IMR-90 (cell line): ENCODE measurements at regions not wholly inside any gene's neighbourhood (a gene's known extent, or its start where the extent isn't known, plus 50 kb on each side); places are given as distances from the start of the nearest gene placed in this dataset.
A peak's percentile ranks its signal among the peaks of the same experiment; 100 is the strongest.
"Not testable (repeated sequence)": the region's sequence is repeated elsewhere in the genome, so short reads cannot be mapped to it uniquely, and the experiment has no call there.

ENCODE experiments used
- ATAC-seq: fragments of 200-7000 bp; cut with Tn5 transposase; 2 replicates; pipeline ENCODE4 v1.9.1; 2020; ENCODE audit warnings: low read depth, mild to moderate bottlenecking, moderate library complexity
- BruUV-seq: library from RNA; stranded (reverse); fragments of 400-500 nt; replicated peaks from 2 replicates; lab custom pipeline; 2021; lab: Mats Ljungman, UMichigan
- CTCF ChIA-PET: fragments of 300-600 bp; formaldehyde crosslinking; extraction: SDS; loops from one replicate; lab custom pipeline; 2021; ENCODE audit warnings: antibody characterized with exemption; lab: Yijun Ruan, JAX
- POLR2A ChIA-PET: fragments of 300-600 bp; sonication (Branson Sonifier 250); formaldehyde crosslinking; loops from one replicate; lab custom pipeline; 2022; ENCODE audit warnings: antibody characterized with exemption; ENCODE audit not compliant: unreplicated experiment; lab: Charles Lee
- DNase-seq: peaks from one replicate; pipeline ENCODE4 v3.0.0; 2013
- H2AFZ ChIP-seq: replicated peaks from 2 replicates; pipeline ENCODE3; 2013; ENCODE audit warnings: low read length, mild to moderate bottlenecking; ENCODE audit not compliant: poor library complexity
- H2AK5ac ChIP-seq: 2 replicates; pipeline ENCODE4 v1.6.1; 2013; ENCODE audit warnings: low read depth, low read length, inconsistent platforms
- H2AK9ac ChIP-seq: replicated peaks from 2 replicates; pipeline ENCODE3; 2013; ENCODE audit warnings: mild to moderate bottlenecking, low read depth, low read length, moderate library complexity; ENCODE audit not compliant: poor library complexity
- H2BK120ac ChIP-seq: 2 replicates; pipeline ENCODE4 v1.6.1; 2013; ENCODE audit warnings: low read depth, low read length, inconsistent platforms
- H2BK15ac ChIP-seq: 3 replicates; pipeline ENCODE4 v1.6.1; 2013; ENCODE audit warnings: low read depth, low read length, inconsistent platforms
- H2BK20ac ChIP-seq: 2 replicates; pipeline ENCODE4 v1.6.1; 2013; ENCODE audit warnings: low read depth, mild to moderate bottlenecking, inconsistent platforms, low read length, moderate library complexity
- H2BK5ac ChIP-seq: 2 replicates; pipeline ENCODE4 v1.6.1; 2013; ENCODE audit warnings: mild to moderate bottlenecking, low read depth, low read length, inconsistent platforms; ENCODE audit not compliant: poor library complexity, severe bottlenecking
- H3K14ac ChIP-seq: replicated peaks from 2 replicates; pipeline ENCODE4 v1.6.1; 2013; ENCODE audit warnings: low read depth, low read length, inconsistent platforms
- H3K18ac ChIP-seq: 2 replicates; pipeline ENCODE4 v1.6.1; 2013; ENCODE audit warnings: low read depth, low read length, control low read depth
- H3K23ac ChIP-seq: 2 replicates; pipeline ENCODE4 v1.6.1; 2013; ENCODE audit warnings: low read depth, low read length, inconsistent platforms
- H3K27ac ChIP-seq: 2 replicates; pipeline ENCODE4 v1.5.1; 2013; ENCODE audit warnings: mild to moderate bottlenecking, control low read depth, low read length; ENCODE audit not compliant: insufficient read depth
- H3K27me3 ChIP-seq: 2 replicates; pipeline ENCODE4 v1.6.1; 2013; ENCODE audit warnings: low read length; ENCODE audit not compliant: control insufficient read depth, insufficient read depth
- H3K36me3 ChIP-seq: 2 replicates; pipeline ENCODE4 v1.6.1; 2013; ENCODE audit warnings: low read length, mixed read lengths; ENCODE audit not compliant: control insufficient read depth, insufficient read depth
- H3K4ac ChIP-seq: 2 replicates; pipeline ENCODE4 v1.6.1; 2013; ENCODE audit warnings: low read depth, low read length, inconsistent platforms
- H3K4me1 ChIP-seq: 2 replicates; pipeline ENCODE4 v1.6.1; 2013; ENCODE audit warnings: low read length, mixed read lengths; ENCODE audit not compliant: control insufficient read depth, insufficient read depth
- H3K4me2 ChIP-seq: 2 replicates; pipeline ENCODE4 v1.6.1; 2013; ENCODE audit warnings: low read depth, mild to moderate bottlenecking, control low read depth, low read length, moderate library complexity
- H3K4me3 ChIP-seq: 2 replicates; pipeline ENCODE4 v1.5.1; 2013; ENCODE audit warnings: low read depth, mild to moderate bottlenecking, control low read depth, low read length, moderate library complexity; ENCODE audit not compliant: insufficient read depth
- H3K56ac ChIP-seq: 2 replicates; pipeline ENCODE4 v1.6.1; 2013; ENCODE audit warnings: low read length, inconsistent platforms; ENCODE audit not compliant: insufficient read depth; ENCODE audit errors: extremely low read depth
- H3K79me1 ChIP-seq, 2 experiments: 2 replicates each; pipeline ENCODE4 v1.6.1; 2013; ENCODE audit warnings: low read length in 2 of 2, inconsistent platforms in 1 of 2, low read depth in 1 of 2
- H3K9ac ChIP-seq: 2 replicates; pipeline ENCODE4 v1.6.1; 2013; ENCODE audit warnings: low read depth, low read length, control low read depth
- H3K9me1 ChIP-seq: 2 replicates; pipeline ENCODE4 v1.6.1; 2013; ENCODE audit warnings: low read length, inconsistent platforms; ENCODE audit not compliant: insufficient read depth
- H3K9me3 ChIP-seq: 2 replicates; pipeline ENCODE4 v1.6.1; 2013; ENCODE audit warnings: low read length; ENCODE audit not compliant: control insufficient read depth, insufficient read depth
- H4K20me1 ChIP-seq: 2 replicates; pipeline ENCODE4 v1.6.1; 2013; ENCODE audit warnings: low read length, inconsistent platforms; ENCODE audit not compliant: insufficient read depth
- H4K5ac ChIP-seq: 2 replicates; pipeline ENCODE4 v1.6.1; 2013; ENCODE audit warnings: mild to moderate bottlenecking, low read depth, low read length, control low read depth
- H4K8ac ChIP-seq, 2 experiments: 2 replicates each; pipeline ENCODE4 v1.6.1; 2013; ENCODE audit warnings: low read depth in 2 of 2, low read length in 2 of 2, control low read depth in 1 of 2, inconsistent platforms in 1 of 2
- H4K91ac ChIP-seq: 2 replicates; pipeline ENCODE4 v1.6.1; 2013; ENCODE audit warnings: low read depth, low read length, inconsistent platforms; ENCODE audit not compliant: insufficient read depth
- MAFK ChIP-seq: IDR thresholded peaks from 2 replicates; pipeline ENCODE4 v1.6.1; 2012; ENCODE audit warnings: low read depth, low read length, improper control_type of control experiment
- WGBS, 2 experiments: methylation state at CpG; one replicate each; pipeline versions ENCODE4 v1.1.5 to v1.1.7; 2013; ENCODE audit warnings: missing lambda C conversion rate in 2 of 2; ENCODE audit not compliant: insufficient read length in 1 of 2; ENCODE audit errors: extremely low coverage in 2 of 2; 5-methylcytosine and 5-hydroxymethylcytosine counted together
- dilution Hi-C: fragments of 300-500 bp; cut with HindIII; formaldehyde crosslinking; loops from one replicate; pipeline ENCODE4 v1.14.3; 2018; ENCODE audit warnings: low sequenced_read_pairs; ENCODE audit not compliant: unreplicated experiment
- in situ Hi-C: fragments of 300-500 bp; cut with MboI; formaldehyde crosslinking; loops from 3 replicates; pipeline ENCODE4 v1.14.3; 2019; ENCODE audit warnings: low sequenced_read_pairs, inconsistent platforms, mixed read lengths
- intact Hi-C: fragments of 100-400 bp; cut with micrococcal nuclease; formaldehyde crosslinking; loops from 2 replicates; pipeline ENCODE4 v1.10.0; 2022

DNA sequence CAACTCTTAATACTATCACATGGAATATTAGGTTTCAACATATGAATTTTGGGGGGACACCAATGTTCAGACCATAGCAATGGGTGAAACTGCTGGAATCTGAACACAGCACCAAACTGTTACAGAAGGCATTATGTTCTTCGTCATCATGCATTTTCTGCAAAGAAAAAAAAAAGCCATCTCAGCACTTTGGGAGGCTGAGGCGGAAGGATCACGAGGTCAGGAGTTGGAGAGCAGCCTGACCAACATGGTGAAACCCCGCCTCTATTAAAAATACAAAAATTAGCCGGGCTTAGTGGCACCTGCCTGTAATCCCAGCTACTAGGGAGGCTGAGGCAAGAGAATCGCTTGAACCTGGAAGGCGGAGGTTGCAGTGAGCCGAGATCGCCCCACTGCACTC is 80.9 kb upstream of the DGKG start:
- H2BK120ac ChIP-seq, H2AK5ac ChIP-seq, DNase-seq, H3K36me3 ChIP-seq, H4K5ac ChIP-seq, H4K20me1 ChIP-seq, H3K4ac ChIP-seq, H3K27ac ChIP-seq, H4K91ac ChIP-seq, dilution Hi-C loops, H3K23ac ChIP-seq, H3K9ac ChIP-seq, ATAC-seq, in situ Hi-C loops, H3K4me2 ChIP-seq, H3K4me1 ChIP-seq, H2AK9ac ChIP-seq, H2BK5ac ChIP-seq, H3K4me3 ChIP-seq, BruUV-seq, H3K79me1 ChIP-seq, H3K9me3 ChIP-seq, H4K8ac ChIP-seq, intact Hi-C loops, H3K14ac ChIP-seq, H3K9me1 ChIP-seq, H2BK20ac ChIP-seq, H3K18ac ChIP-seq, H2BK15ac ChIP-seq, POLR2A ChIA-PET, H2AFZ ChIP-seq, H3K56ac ChIP-seq: not testable (repeated sequence)
- no CpG with 5 or more reads among the region's 9 CpGs for WGBS, 2 experiments
- peak; percentile 47 for TF ChIP-seq MAFK
- CTCF ChIA-PET, result interaction anchor here (0.7 kb wide), 1 partner anchor 11 kb away, joined by 7 read pairs; no protein-coding TSS in a partner anchor
- H3K27me3 ChIP-seq, result peaks cover 25% of the 10 kb centered on the region
